OCI-LY1 (cell line): ENCODE measurements at regions not wholly inside any gene's neighbourhood (a gene's known extent, or its start where the extent isn't known, plus 50 kb on each side); places are given as distances from the start of the nearest gene placed in this dataset.

Source experiments
- H2AFZ ChIP-seq: fragments of 200-600 bp; sonication (generic), shearing (Covaris generic); 2 replicates; pipeline ENCODE4 v1.6.0; 2014; ENCODE audit warnings: antibody characterized with exemption, mild to moderate bottlenecking, low read length
- H3F3A ChIP-seq: fragments of 200-600 bp; sonication (generic), shearing (Covaris generic); 2 replicates; pipeline ENCODE4 v1.6.0; 2014; ENCODE audit warnings: mild to moderate bottlenecking, antibody characterized with exemption, low read length, moderate library complexity; ENCODE audit not compliant: insufficient read depth
- H3K27ac ChIP-seq: fragments of 200-600 bp; sonication (generic); 2 replicates; pipeline ENCODE4 v1.5.1; 2014; ENCODE audit warnings: low read length, mixed run types, mild to moderate bottlenecking, low read depth; ENCODE audit not compliant: poor library complexity, severe bottlenecking
- H3K27me3 ChIP-seq: fragments of 200-600 bp; sonication (generic); 2 replicates; pipeline ENCODE4 v1.6.0; 2014; ENCODE audit warnings: antibody characterized with exemption, mild to moderate bottlenecking, low read length, moderate library complexity; ENCODE audit not compliant: insufficient read depth
- H3K36me3 ChIP-seq: fragments of 200-600 bp; sonication (generic); 2 replicates; pipeline ENCODE4 v1.6.1; 2014; ENCODE audit warnings: mild to moderate bottlenecking, antibody characterized with exemption, low read length, moderate library complexity, mixed read lengths; ENCODE audit not compliant: insufficient read depth
- H3K4me1 ChIP-seq: fragments of 200-600 bp; sonication (generic); 2 replicates; pipeline ENCODE4 v1.5.1; 2014; ENCODE audit warnings: mild to moderate bottlenecking, low read length, moderate library complexity; ENCODE audit not compliant: insufficient read depth, severe bottlenecking
- H3K4me2 ChIP-seq: fragments of 200-600 bp; sonication (generic), shearing (Covaris generic); 2 replicates; pipeline ENCODE4 v1.6.1; 2014; ENCODE audit warnings: low read length
- H3K4me3 ChIP-seq: fragments of 200-600 bp; sonication (generic); 2 replicates; pipeline ENCODE4 v1.5.1; 2014; ENCODE audit warnings: low read length, low read depth, mild to moderate bottlenecking, mixed read lengths; ENCODE audit not compliant: poor library complexity, severe bottlenecking
- H3K79me2 ChIP-seq: fragments of 200-600 bp; shearing (Covaris generic); 2 replicates; pipeline ENCODE4 v1.6.1; 2016; ENCODE audit warnings: mixed run types, low read length, mixed read lengths; ENCODE audit not compliant: insufficient read depth
- H3K9ac ChIP-seq: fragments of 200-600 bp; sonication (generic), shearing (Covaris generic); 2 replicates; pipeline ENCODE4 v1.6.1; 2014; ENCODE audit warnings: mild to moderate bottlenecking, low read length, mixed read lengths
- H3K9me2 ChIP-seq: fragments of 200-600 bp; sonication (generic), shearing (Covaris generic); 2 replicates; pipeline ENCODE4 v1.6.1; 2014; ENCODE audit warnings: low read depth, mild to moderate bottlenecking, low read length, mixed read lengths
- H3K9me3 ChIP-seq: fragments of 200-600 bp; shearing (Covaris generic); 2 replicates; pipeline ENCODE4 v1.6.1; 2014; ENCODE audit warnings: low read length, mixed read lengths
- H4K20me1 ChIP-seq: fragments of 200-600 bp; sonication (generic), shearing (Covaris generic); 2 replicates; pipeline ENCODE4 v1.6.0; 2016; ENCODE audit warnings: mild to moderate bottlenecking, low read length; ENCODE audit not compliant: insufficient read depth
- EZH2 ChIP-seq: fragments of 200-600 bp; sonication (generic), shearing (Covaris generic); IDR thresholded peaks from 2 replicates; pipeline ENCODE4 v1.8.0; 2017; ENCODE audit warnings: borderline replicate concordance, mixed run types, mild to moderate bottlenecking, antibody characterized with exemption, low read length, moderate library complexity, mixed read lengths
- TF ChIP-seq, protein P1 (sequence below): fragments of 200-600 bp; sonication (generic), shearing (Covaris generic); IDR thresholded peaks from 2 replicates; pipeline ENCODE4 v1.5.1; 2017; ENCODE audit warnings: mild to moderate bottlenecking, antibody characterized with exemption, low read length, moderate library complexity, mixed read lengths

DNA sequence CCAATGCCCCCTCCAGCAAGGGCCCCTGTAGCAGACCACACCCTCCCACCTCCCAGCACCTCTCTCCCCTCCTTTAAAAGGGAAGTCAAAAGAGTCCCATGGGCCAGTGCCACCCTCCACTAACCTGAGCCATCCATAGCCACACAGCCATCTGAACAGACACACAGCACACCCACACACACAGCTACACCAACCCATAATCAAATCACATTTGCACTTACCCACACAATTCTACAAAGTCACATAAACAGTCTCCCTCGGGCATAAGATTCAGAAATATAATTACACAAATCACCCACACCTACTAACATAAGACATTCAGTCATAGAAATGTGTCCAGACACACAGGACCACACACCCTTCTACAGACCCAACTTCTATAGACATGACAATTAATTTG is 96.3 kb downstream of the HIF1AN start:
- TF ChIP-seq, protein P1, sequence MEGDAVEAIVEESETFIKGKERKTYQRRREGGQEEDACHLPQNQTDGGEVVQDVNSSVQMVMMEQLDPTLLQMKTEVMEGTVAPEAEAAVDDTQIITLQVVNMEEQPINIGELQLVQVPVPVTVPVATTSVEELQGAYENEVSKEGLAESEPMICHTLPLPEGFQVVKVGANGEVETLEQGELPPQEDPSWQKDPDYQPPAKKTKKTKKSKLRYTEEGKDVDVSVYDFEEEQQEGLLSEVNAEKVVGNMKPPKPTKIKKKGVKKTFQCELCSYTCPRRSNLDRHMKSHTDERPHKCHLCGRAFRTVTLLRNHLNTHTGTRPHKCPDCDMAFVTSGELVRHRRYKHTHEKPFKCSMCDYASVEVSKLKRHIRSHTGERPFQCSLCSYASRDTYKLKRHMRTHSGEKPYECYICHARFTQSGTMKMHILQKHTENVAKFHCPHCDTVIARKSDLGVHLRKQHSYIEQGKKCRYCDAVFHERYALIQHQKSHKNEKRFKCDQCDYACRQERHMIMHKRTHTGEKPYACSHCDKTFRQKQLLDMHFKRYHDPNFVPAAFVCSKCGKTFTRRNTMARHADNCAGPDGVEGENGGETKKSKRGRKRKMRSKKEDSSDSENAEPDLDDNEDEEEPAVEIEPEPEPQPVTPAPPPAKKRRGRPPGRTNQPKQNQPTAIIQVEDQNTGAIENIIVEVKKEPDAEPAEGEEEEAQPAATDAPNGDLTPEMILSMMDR, result no peak
- no peak for TF ChIP-seq EZH2
- no peaks in the 10 kb centered on the region for H3K79me2 ChIP-seq
- no peaks in the 10 kb centered on the region for H4K20me1 ChIP-seq
- no peaks in the 10 kb centered on the region for H3K4me1 ChIP-seq
- H3K9me2 ChIP-seq, result no peaks in the 10 kb centered on the region
- H2AFZ ChIP-seq, result no peak overlapping the region
- no peak overlapping the region for H3K4me2 ChIP-seq
- H3K9ac ChIP-seq, result no peak overlapping the region
- no peak overlapping the region for H3K27ac ChIP-seq
- H3K36me3 ChIP-seq, result no peaks in the 10 kb centered on the region
- no peak overlapping the region for H3K4me3 ChIP-seq
- H3K27me3 ChIP-seq, result no peaks in the 10 kb centered on the region
- no peaks in the 10 kb centered on the region for H3K9me3 ChIP-seq
- H3F3A ChIP-seq, result no peaks in the 10 kb centered on the region

DNA sequence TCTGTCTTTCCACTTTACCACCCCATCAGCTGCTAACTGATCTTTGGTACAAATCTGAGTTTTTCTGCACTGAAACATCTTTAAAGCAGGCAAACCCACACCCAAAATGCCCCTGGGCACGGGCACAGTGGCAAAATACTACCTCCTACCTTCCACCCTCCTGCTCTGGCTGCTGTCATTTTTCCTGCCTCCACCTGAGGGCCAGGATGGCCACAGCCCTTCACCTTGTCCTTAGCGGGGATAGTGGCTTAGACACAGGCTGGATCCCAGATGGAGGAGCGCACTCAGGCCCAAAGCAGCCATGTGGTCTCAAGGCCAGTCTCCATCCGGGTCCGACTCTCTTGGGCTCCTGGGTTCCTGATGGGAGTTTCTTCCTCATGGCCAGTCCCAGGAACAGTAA is 98.3 kb downstream of the HIF1AN start:
- H3K27me3 ChIP-seq, result no peaks in the 10 kb centered on the region

DNA sequence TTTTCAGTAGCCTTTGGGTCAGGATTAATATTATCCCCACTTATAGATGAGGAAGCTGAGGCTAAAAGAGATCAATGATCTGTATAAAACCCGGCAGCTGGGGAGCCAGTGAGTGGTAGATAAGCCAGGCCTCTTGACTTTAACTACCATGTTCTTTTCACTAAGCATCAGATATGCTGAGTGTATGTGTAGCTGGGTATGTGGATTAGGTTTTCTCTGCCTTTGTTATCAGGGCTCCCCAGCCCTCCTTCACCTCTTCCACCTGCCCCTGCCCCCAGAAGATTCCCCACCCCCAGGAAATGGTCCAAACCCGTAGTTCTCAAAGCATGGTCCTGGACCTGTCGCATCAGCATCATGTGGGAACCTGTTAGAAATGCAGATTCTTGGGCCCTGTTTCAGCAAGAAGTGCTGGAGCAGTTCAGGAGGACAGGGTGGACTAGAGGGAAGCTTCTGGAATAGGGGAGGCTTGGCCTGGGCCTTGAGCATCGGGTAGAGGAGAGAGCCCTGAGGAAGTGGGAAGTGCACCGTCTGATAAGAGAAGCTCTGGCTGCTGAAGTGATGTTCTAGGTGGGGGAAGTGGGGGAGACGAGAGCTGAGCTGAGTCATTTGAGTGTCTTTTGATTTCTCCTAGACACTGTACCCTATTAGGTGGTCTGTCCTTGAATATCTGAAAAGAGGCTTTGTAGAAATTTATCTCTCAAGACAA is 101.3 kb downstream of the HIF1AN start:
- no peaks in the 10 kb centered on the region for H3F3A ChIP-seq
- H3K9me3 ChIP-seq, result no peaks in the 10 kb centered on the region
- H4K20me1 ChIP-seq, result no peaks in the 10 kb centered on the region
- H2AFZ ChIP-seq, result no peak overlapping the region
- H3K79me2 ChIP-seq, result no peaks in the 10 kb centered on the region
- H3K27ac ChIP-seq, result no peak overlapping the region
- no peaks in the 10 kb centered on the region for H3K27me3 ChIP-seq
- H3K4me3 ChIP-seq, result no peak overlapping the region
- H3K4me2 ChIP-seq, result no peak overlapping the region
- H3K9me2 ChIP-seq, result no peaks in the 10 kb centered on the region
- no peaks in the 10 kb centered on the region for H3K4me1 ChIP-seq
- H3K9ac ChIP-seq, result no peak overlapping the region
- no peaks in the 10 kb centered on the region for H3K36me3 ChIP-seq
- no peak for TF ChIP-seq EZH2
- TF ChIP-seq, protein P1, result no peak

More for the DNA sequence above, 98.3 kb downstream of the HIF1AN start:
- H3F3A ChIP-seq, result no peaks in the 10 kb centered on the region
- no peak overlapping the region for H3K27ac ChIP-seq
- H3K9me2 ChIP-seq, result no peaks in the 10 kb centered on the region
- no peaks in the 10 kb centered on the region for H3K36me3 ChIP-seq
- no peaks in the 10 kb centered on the region for H3K9me3 ChIP-seq
- no peaks in the 10 kb centered on the region for H3K79me2 ChIP-seq
- no peak overlapping the region for H2AFZ ChIP-seq
- H3K4me2 ChIP-seq, result no peak overlapping the region
- no peak overlapping the region for H3K4me3 ChIP-seq
- H4K20me1 ChIP-seq, result no peaks in the 10 kb centered on the region
- no peak overlapping the region for H3K9ac ChIP-seq
- no peak for TF ChIP-seq EZH2
- TF ChIP-seq, protein P1, result no peak
- no peaks in the 10 kb centered on the region for H3K4me1 ChIP-seq
